HG02759 (cell line): ENCODE measurements at regions not wholly inside any gene's neighbourhood (a gene's known extent, or its start where the extent isn't known, plus 50 kb on each side); places are given as distances from the start of the nearest gene placed in this dataset.

Experiments used
- ATAC-seq: cut with Tn5 transposase; IDR thresholded peaks from one replicate; pipeline ENCODE4 v1.9.1; 2021; ENCODE audit warnings: mild to moderate bottlenecking, moderate library complexity; ENCODE audit not compliant: unreplicated experiment

DNA sequence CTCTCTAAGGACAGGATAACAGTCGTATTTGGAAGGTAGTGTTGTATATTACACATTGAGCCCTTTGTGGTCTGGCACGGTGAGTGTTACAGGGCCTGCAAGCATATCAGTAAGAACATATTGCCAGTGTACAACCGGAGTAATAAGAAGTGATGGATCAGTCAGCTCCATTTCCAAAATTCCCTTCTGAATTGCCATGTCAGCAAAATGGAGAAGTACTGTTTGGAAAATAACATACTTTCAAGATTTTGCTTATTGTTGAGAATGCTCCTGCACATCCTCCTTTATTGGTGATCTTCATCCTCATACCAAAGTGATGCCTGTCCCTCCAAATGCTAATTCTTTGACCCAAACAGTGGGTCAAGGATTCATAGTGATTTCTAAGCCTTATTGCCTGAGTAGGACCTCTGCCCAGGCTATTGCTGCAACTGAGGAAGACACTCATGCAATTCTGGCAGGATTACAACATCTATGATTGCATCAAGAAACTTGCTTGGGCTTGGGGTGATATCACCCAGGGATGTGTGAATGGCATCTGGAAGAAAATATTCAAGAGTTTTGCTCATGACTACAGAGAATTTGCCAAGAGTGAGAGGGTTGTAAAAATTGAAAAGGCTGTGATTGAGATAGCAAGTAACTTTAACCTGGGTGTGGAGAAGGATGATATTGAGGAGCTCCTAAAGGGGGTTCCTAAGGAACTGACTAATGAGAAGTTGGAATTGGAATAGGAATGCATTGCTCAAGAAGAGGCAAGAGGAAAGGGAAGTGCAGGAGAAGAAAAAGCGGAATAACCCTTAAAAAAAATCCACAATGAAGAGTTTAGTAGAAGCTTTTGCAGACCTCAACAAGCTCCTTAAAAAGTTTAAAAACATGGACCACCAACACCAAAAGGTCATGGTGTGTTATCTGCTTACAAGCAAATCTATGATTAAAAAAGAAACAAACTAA lies 452.2 kb upstream of the SORCS1 start:
- ATAC-seq: no peak

DNA sequence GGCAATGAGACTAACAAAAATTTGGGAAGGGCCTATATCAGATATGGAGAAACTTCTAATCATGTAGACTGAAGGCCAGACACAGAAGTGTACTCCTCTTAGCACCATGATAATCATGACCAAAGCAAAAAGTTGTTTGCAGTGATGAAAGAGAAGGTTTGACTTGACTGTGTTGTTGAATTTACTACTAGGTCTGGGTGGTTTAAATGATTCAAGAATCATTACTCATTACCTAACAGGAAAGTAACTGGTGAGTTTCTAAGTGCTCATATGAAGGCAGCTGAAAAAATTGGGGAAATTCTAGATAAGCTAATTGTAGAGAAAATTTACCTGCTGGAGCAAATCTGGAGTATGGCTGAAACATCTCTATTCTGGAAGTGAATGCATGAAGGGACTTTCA lies 451.5 kb upstream of the SORCS1 start:
- ATAC-seq: no peak

DNA sequence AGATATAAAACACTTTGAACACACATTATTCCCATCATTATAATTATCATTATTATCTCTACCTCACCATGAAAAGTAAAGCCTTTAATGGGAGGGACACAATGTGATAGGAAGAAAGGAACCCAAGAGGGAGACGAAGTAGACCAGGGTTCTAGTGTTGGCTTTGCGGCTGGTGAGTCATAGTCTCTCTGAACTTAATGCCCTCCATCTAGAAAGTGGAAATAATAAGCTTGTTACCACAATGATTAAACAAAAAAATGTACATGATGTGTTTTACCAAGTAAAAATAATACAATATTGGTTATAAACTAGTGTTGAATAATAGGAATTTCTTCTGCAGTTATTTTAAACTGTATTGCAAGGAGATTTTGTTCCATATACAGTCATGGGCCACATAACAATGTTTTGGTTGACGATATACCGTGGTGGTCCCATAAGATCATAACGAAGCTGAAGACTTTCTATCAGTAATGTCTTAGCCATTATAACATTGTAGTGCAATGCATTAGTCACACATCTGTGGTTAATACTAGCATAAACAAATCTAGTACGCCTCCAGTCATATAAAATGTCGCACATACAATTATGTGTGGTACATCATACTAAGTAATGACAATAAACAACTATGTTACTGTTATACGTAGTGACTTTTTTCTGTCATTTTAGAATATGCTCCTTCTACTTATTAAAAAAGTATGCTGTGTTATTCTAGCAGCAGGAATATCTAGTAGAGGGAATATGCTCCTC lies 450.6 kb upstream of the SORCS1 start:
- ATAC-seq: no peak

DNA sequence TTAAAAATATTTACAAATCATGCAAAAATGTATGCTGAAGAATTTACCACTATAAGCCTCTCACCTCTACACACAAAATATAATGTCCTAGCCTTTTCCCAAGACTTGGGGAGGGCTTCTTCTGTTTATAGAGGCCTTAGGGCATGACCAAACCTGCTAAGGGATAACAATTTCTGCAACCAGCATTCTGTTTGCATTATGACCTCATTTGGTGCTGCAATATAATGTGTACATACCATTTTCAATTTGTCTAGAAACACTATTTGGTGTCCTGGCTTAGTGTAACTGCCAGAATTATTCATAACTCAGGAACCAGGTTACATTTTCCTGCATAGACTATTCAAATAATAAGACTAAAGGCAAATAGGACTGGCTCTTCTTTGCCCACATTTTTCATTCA lies 446.6 kb upstream of the SORCS1 start:
- ATAC-seq: no peak

DNA sequence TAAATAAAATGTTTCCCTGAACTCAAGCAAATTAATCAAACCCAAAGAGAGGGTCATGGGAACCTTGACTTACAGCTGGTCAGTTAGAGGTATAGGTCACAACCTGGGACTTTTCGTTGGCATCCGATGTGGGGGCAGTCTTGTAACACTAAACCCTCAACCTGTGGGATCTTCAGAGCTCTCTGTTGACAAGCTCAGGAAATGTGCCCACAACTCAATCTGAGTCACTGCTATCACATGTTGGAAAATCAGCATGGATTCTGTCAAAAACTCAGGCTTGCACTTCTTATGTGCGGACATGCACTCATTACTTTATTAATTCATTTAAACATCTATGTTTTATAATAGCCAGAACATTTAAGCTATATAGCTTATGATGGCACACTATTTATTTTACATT lies 424.6 kb upstream of the SORCS1 start:
- ATAC-seq: no peak

DNA sequence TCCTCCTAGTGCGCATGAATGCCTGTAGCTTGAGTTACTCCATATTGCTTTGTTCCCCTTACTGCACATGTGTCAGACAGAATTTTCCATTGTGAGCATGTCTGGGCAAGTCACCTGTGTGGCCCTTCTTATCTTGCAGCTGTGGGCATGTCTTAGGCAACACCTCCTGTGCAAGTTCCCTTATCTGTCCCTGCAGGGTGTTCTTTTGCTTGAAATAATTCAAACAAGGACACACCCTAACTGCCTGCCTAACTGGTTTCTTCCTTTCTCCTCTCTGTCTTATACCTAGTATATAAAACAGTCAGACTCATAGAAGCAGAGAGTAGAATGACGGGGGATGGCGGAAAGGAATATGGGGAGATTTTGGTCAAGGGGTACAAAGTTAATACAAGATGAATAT lies 421.1 kb upstream of the SORCS1 start:
- ATAC-seq: no peak

- no peak for ATAC-seq
These were observed 419.5 kb upstream of the SORCS1 start for GRCh38 chr10:107583974-107584373.

DNA sequence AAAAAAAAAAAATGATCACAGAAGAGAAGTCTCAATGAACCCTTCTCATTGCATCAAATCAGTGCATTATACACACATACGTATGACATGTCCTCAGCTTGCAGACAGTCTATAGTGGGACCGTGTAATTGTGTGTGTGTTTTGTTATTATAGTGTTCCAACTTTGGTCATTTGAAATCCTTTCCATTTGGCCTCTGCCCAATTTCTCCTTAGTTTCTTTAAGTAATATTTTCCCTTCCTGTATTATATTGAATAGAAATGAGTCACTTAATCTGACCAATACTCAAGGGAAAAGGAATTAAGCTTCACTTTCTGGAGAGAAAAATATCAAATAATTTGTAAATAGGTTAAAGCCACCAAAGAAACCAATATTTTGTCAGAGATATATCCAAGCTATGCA lies 415.5 kb upstream of the SORCS1 start:
- no peak for ATAC-seq

DNA sequence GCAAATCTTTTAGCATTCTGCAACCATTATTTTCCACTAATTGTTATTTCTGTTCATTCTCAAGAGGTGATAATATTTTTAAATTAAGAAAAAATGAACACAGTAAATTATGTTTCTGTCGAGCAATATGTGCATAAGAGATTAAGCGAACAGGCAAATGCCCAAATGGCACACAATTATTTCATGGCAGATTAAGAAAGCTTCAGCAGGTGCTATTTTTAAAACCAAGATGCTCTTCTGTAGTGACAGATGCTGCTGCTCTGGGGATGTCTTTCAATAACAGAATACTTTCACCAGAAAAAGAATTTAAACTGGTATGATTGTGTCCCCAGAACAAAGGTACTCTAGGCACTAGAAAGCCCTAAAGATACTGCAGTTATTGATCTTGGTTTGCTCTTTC lies 412.7 kb upstream of the SORCS1 start:
- ATAC-seq: no peak

GRCh38 chr10:107576746-107577145 lies 412.2 kb upstream of the SORCS1 start:
- ATAC-seq: no peak

GRCh38 chr10:107565014-107565413 lies 400.5 kb upstream of the SORCS1 start:
- no peak for ATAC-seq

DNA sequence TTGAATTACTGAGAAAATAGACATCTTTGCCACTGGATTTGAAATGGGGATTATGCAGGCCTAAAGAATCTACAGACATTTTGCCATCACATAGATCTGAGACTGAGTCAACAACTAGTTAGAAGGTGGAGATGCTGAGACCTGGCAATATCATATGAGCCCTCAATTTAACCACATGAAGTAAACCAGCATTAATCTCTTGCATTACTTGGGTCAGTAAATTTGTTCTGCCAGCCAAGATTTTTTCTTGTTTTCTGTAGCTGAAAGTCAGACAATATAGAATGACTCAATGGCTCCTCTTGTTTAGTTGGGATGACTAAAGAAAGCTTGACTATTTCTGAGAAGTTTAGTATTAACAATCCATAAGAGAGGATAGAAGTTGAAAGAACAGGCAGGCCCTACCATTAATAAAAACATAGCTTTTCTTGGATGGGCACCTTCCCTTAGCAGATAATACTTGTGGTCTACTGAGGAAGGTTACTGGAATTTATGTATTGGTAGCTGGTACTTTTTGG lies 396.7 kb upstream of the SORCS1 start:
- no peak for ATAC-seq

- ATAC-seq: no peak
These were observed 393.4 kb upstream of the SORCS1 start for GRCh38 chr10:107557916-107558315.

DNA sequence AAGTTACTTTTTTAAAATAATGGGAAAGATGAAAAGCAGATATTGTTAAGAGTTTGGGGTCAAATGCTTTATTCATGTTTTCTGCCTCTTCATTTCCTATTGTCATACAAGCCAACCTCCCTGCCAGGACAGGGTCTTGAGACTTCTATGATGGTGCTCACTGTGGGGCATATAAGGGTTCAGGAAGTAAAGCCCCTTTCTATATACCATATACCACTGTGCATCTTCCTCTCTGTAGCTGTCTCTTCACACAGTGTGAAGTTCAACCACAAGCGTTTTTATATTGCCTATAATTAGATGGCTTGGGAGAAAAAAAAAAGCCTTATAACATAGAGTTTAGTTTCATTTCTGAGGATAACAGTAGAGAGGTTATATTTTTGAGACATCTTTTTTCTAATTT lies 389.8 kb upstream of the SORCS1 start:
- ATAC-seq: no peak

DNA sequence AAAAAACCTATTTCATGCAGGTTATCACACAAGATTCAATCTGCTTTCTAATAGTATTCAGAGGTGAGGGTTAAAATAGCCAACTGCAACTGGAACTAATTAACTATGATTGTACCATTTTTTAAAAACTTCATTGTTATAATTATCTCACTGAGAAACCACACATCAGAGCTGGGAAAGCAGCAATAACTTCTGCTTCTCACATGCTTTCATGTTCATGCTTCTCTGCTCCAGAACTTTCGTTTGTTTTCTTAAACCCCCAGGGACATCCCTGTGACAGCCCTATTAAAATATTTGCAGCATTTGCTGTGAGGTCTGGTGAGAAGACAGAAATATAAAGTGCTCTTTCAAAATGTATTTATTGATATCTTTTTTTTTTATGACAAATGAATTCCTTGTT lies 389.0 kb upstream of the SORCS1 start:
- no peak for ATAC-seq

DNA sequence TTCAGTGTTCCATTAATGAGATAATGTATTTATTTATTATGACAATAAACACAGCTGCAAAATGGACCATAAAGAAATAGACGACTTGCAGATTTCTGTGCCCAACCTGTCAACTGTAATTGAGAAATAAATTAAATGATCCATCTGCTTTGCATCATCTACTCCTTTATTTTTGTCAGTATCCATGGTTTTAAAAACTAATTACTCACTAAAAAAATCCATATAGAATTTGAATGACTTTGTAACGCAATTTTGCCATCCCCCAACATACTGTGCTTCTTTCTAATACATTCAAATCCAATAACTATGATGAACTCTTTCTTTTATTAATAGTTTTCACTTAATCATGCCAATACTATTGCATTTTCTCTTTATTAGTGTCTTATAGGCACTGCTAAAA lies 388.5 kb upstream of the SORCS1 start:
- ATAC-seq: no peak

- ATAC-seq: no peak
These were observed 383.8 kb upstream of the SORCS1 start for GRCh38 chr10:107548301-107548700.

GRCh38 chr10:107546986-107547385 lies 382.5 kb upstream of the SORCS1 start:
- ATAC-seq: no peak

DNA sequence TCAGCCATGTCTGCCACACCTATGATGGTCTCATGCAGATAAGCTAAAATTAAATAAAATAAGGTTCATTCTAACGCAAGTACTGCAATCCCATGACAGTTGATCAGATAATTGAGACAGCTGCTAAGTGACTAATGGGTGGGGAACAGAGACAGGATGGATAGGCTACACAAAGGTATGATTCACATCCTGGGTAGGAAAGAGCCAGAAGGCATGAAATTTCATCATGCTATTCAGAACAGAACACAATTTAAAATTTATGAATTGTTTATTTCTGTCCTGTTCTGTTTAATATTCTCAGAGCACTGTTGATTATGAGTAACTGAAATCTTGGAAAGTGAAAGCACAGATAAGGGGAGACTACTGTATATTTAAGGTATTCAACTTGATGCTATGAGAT lies 381.8 kb upstream of the SORCS1 start:
- ATAC-seq: no peak

DNA sequence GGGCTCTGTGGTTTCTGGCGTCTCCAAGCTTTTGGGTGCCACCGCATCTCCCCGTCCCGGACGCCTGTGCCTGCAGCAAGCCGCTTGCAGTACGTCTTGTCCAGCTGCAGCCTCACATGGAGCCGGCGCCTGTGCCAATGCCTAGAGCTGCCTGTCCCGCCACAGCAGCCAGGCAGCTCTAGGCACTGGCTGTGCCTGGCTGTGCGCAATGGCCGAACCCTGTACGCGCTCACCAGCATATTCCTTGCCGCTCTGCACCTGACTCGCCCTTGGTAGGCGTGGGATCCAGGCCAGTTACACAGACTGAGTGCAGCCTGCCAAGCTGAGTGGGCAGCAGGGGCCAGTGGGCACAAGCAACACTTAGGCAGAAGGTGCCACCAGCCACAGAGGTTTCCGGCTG lies 381.2 kb upstream of the SORCS1 start:
- no peak for ATAC-seq

GRCh38 chr10:107544706-107545520 lies 380.4 kb upstream of the SORCS1 start:
- ATAC-seq: no peak
